ENCODE measurements at regions not wholly inside any gene's neighbourhood (a gene's known extent, or its start where the extent isn't known, plus 50 kb on each side); places are given as distances from the start of the nearest gene placed in this dataset.
"Not testable (repeated sequence)": the region's sequence is repeated elsewhere in the genome, so short reads cannot be mapped to it uniquely, and the experiment has no call there.

DNA sequence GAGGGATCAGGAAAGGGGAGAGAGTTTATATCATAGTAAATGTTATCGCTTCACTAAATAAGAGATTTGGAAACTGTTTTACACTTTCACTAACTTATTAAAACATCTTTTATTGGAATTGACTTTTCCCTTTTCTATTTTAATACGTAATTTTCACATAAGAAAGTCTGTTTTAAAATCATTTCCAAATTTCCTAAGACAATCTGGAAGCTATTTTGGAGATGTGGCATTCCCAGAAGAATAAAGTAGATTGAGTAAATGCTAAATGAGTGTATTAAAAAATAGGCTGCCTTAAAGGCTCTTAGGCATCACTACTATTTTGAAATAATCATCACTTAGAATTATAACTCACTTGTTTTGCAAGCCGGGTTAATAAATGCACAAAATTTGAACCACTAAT lies 763.5 kb downstream of the EDEM1 start:
- no peaks in the 10 kb centered on the region for H3K4me1 Mint-ChIP-seq

GRCh38 chr3:5972586-5972985 lies 785.1 kb downstream of the EDEM1 start:
- Mint-ChIP-seq H3K4me1 (no peaks in the 10 kb centered on the region), H3K27me3 (peaks cover 0 to 4% (median 0%) of the 10 kb centered on the region in 5 donors), H3K36me3 (no peaks in the 10 kb centered on the region), H3K4me3 (no peak overlapping the region), H3K9me3 (peaks cover 0 to 17% (median 4%) of the 10 kb centered on the region in 9 donors), H3K27ac (no peak overlapping the region)
- ATAC-seq (no peak), DNase-seq (no peak)
- POLR2A ChIA-PET, result no interaction called here

More for the DNA sequence above, 763.5 kb downstream of the EDEM1 start:
- H3K4me3 Mint-ChIP-seq, result no peak overlapping the region
- H3K9me3 Mint-ChIP-seq, result peaks cover 0 to 14% (median 3%) of the 10 kb centered on the region in 9 donors
- ATAC-seq (no peak), DNase-seq (no peak)
- H3K27me3 Mint-ChIP-seq, result no peaks in the 10 kb centered on the region
- POLR2A ChIA-PET, result no interaction called here
- no peaks in the 10 kb centered on the region for H3K36me3 Mint-ChIP-seq
- H3K27ac Mint-ChIP-seq, result no peak overlapping the region

DNA sequence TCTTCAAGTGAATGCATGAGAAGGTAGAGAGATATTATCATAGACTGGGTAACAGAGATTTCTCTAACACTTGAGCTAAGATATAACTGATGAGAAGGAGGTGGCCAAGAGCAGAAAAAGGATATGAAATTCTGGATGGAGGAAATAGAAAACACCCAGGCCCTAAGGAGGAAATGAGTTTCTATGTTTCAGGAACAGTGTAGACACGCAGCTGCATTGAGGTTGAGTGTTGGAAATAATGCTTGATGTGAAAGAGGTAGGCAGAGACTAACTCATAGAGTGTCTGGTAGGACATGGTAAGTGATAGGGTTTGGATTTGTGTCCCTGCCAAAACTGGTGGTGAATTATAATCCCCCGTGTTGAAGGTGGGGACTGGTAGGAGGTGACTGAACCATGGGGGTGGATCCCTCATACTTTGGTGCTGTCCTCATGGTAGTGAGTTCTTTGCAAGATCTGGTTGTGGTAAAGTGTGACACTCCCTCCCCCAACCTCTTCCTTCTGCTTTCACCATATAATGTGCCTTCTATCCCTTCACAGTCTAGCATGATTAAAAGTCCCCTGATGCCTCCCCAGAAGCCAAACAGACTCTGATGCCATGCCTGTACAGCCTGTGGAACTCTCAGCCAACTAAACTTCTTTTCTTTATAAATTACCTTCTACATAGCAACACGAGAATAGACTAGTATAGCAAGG lies 787.3 kb downstream of the EDEM1 start:
- no peak for ATAC-seq
- POLR2A ChIA-PET, result no interaction called here
- no peak overlapping the region for H3K4me3 Mint-ChIP-seq
- H3K27ac Mint-ChIP-seq, result no peak overlapping the region
- no peaks in the 10 kb centered on the region for H3K36me3 Mint-ChIP-seq
- H3K4me1 Mint-ChIP-seq, result no peaks in the 10 kb centered on the region
- H3K27me3 Mint-ChIP-seq, result peaks cover 0 to 4% (median 0%) of the 10 kb centered on the region in 5 donors
- no peak for DNase-seq
- peaks cover 0 to 7% (median 3%) of the 10 kb centered on the region in 9 donors for H3K9me3 Mint-ChIP-seq

GRCh38 chr3:5977331-5977730 lies 789.8 kb downstream of the EDEM1 start:
- H3K9me3 Mint-ChIP-seq, result peaks cover 5 to 23% (median 11%) of the 10 kb centered on the region in 9 donors
- no peak overlapping the region for H3K27ac Mint-ChIP-seq
- DNase-seq, result no peak
- POLR2A ChIA-PET, result no interaction called here
- no peak overlapping the region for H3K4me3 Mint-ChIP-seq
- H3K27me3 Mint-ChIP-seq, result peaks cover 0 to 8% (median 0%) of the 10 kb centered on the region in 5 donors
- no peak for ATAC-seq
- no peaks in the 10 kb centered on the region for H3K4me1 Mint-ChIP-seq
- no peaks in the 10 kb centered on the region for H3K36me3 Mint-ChIP-seq

DNA sequence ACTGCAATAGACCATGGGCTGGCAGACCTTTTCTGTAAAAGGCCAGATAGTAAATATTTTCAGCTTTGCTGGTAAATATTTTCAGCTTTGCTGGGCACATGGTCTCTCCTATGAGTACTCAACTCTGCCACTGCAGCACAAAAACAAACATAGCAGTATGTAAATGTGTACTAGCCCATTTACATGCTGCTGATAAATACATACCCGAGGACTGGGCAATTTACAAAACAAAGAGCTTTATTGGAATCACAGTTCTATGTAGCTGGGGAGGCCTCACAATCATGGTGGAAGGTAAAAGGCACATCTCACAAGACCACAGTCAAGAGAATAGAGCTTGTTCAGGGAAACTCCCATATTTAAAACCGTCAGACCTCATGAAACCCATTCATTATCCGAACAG lies 793.0 kb downstream of the EDEM1 start:
- Mint-ChIP-seq H3K4me3 (no peak overlapping the region), H3K36me3 (no peaks in the 10 kb centered on the region), H3K4me1 (no peaks in the 10 kb centered on the region), H3K27ac (no peak overlapping the region), H3K27me3 (peaks cover 0 to 4% (median 0%) of the 10 kb centered on the region in 5 donors), H3K9me3 (peaks cover 7 to 26% (median 13%) of the 10 kb centered on the region in 9 donors)
- ATAC-seq (no peak), DNase-seq (no peak)
- POLR2A ChIA-PET, result no interaction called here

DNA sequence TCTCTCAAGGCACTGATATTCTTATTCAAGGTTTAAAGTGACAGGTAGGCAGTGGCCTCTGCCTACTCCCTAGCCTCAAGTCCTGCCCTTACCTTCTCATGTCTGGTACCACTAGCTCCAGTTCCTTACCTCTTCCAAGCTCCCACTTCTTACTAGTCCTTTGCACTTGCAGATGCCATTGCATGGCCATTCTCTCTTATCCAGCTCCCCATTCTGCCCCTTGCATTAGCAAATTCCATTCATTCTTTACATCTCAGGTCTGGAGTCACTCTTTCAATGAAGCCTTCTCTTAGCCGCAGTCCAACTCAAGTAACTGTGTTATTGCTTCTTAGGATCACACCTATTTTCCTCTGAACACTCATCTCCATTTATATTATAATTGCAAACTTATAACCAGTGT lies 807.1 kb downstream of the EDEM1 start:
- POLR2A ChIA-PET, result no interaction called here
- peaks cover 0 to 1% (median 0%) of the 10 kb centered on the region in 5 donors for H3K27me3 Mint-ChIP-seq
- no peak for ATAC-seq
- no peak overlapping the region for H3K27ac Mint-ChIP-seq
- DNase-seq, result no peak
- H3K36me3 Mint-ChIP-seq, result no peaks in the 10 kb centered on the region
- peaks cover 3 to 17% (median 7%) of the 10 kb centered on the region in 9 donors for H3K9me3 Mint-ChIP-seq
- no peaks in the 10 kb centered on the region for H3K4me1 Mint-ChIP-seq
- no peak overlapping the region for H3K4me3 Mint-ChIP-seq

GRCh38 chr3:6018456-6018855 lies 830.9 kb downstream of the EDEM1 start:
- H3K36me3 Mint-ChIP-seq, result peaks cover 0 to 6% (median 0%) of the 10 kb centered on the region in 3 donors

GRCh38 chr3:6022621-6023020 lies 835.1 kb downstream of the EDEM1 start:
- no peaks in the 10 kb centered on the region for H3K4me1 Mint-ChIP-seq
- no peak for ATAC-seq
- H3K9me3 Mint-ChIP-seq, result peaks cover 0 to 44% (median 10%) of the 10 kb centered on the region in 9 donors
- no peak overlapping the region for H3K27ac Mint-ChIP-seq
- POLR2A ChIA-PET, result no interaction called here
- no peak for DNase-seq
- H3K27me3 Mint-ChIP-seq, result no peaks in the 10 kb centered on the region
- no peaks in the 10 kb centered on the region for H3K36me3 Mint-ChIP-seq
- H3K4me3 Mint-ChIP-seq, result no peak overlapping the region

More at GRCh38 chr3:6018456-6018855, 830.9 kb downstream of the EDEM1 start:
- Mint-ChIP-seq H3K4me3 (no peak overlapping the region), H3K27me3 (no peaks in the 10 kb centered on the region), H3K9me3 (peaks cover 3 to 31% (median 17%) of the 10 kb centered on the region in 9 donors), H3K27ac (no peak overlapping the region), H3K4me1 (no peaks in the 10 kb centered on the region)
- DNase-seq, result no peak
- POLR2A ChIA-PET, result no interaction called here
- no peak for ATAC-seq

GRCh38 chr3:6025032-6025431 lies 835.9 kb upstream of the GRM7 start:
- H3K27me3 Mint-ChIP-seq, result no peaks in the 10 kb centered on the region
- H3K9me3 Mint-ChIP-seq, result peaks cover 0 to 44% (median 10%) of the 10 kb centered on the region in 9 donors
- H3K27ac Mint-ChIP-seq, result no peak overlapping the region
- ATAC-seq, result no peak
- no peaks in the 10 kb centered on the region for H3K36me3 Mint-ChIP-seq
- DNase-seq, result no peak
- POLR2A ChIA-PET, result no interaction called here
- H3K4me3 Mint-ChIP-seq, result no peak overlapping the region
- no peaks in the 10 kb centered on the region for H3K4me1 Mint-ChIP-seq

DNA sequence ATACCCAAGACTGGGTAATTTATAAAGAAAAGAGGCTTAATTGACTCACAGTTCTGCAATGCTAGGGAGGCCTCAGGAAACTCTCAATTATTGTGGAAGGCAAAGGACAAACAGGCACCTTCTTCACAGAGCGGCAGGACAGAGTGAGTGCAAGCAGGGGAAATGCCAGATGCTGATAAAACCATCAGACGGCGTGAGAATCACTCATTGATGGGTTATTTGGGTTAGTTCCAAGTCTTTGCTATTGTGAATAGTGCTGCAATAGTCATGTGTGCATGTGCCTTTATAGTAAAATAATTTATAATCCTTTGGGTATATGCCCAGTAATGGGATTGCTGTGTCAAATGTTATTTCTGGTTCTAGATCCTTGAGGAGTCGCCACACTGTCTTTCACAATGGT lies 830.3 kb upstream of the GRM7 start:
- H3K4me1 Mint-ChIP-seq, H3K27ac Mint-ChIP-seq, POLR2A ChIA-PET, ATAC-seq, H3K4me3 Mint-ChIP-seq, DNase-seq, H3K36me3 Mint-ChIP-seq, H3K27me3 Mint-ChIP-seq: not testable (repeated sequence)
- H3K9me3 Mint-ChIP-seq, result peaks cover 6 to 70% (median 17%) of the 10 kb centered on the region in 9 donors

GRCh38 chr3:6035626-6036025 lies 825.3 kb upstream of the GRM7 start:
- H3K27me3 Mint-ChIP-seq, result no peaks in the 10 kb centered on the region
- no peaks in the 10 kb centered on the region for H3K36me3 Mint-ChIP-seq
- ATAC-seq, result no peak
- H3K4me3 Mint-ChIP-seq, result no peak overlapping the region
- POLR2A ChIA-PET, result no interaction called here
- no peak for DNase-seq
- H3K9me3 Mint-ChIP-seq, result peaks cover 7 to 50% (median 19%) of the 10 kb centered on the region in 9 donors
- no peaks in the 10 kb centered on the region for H3K4me1 Mint-ChIP-seq
- H3K27ac Mint-ChIP-seq, result no peak overlapping the region

DNA sequence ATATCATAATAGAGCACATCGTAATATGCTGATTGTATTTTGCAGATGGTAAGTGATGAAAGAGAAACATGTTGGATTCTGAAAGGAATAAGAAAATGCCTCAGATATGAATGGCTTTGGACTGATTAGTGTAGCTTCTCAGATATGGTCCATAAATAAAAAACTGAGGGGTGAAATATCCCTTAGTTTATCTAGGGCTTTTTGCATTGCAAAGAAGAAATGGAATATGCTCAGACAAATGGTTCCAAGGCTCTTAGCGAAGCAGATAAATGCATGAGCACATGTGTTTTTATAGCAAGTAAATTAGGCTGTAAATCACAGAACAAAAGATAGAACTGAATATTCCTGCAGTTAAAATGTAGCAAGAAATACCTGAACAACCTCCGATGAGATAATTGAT lies 820.9 kb upstream of the GRM7 start:
- Mint-ChIP-seq H3K9me3 (peaks cover 0 to 21% (median 12%) of the 10 kb centered on the region in 9 donors), H3K36me3 (no peaks in the 10 kb centered on the region), H3K4me1 (no peaks in the 10 kb centered on the region), H3K4me3 (no peak overlapping the region), H3K27ac (no peak overlapping the region), H3K27me3 (no peaks in the 10 kb centered on the region)
- POLR2A ChIA-PET, result no interaction called here
- DNase-seq (no peak), ATAC-seq (no peak)

GRCh38 chr3:6041894-6042293 lies 819.0 kb upstream of the GRM7 start:
- no peaks in the 10 kb centered on the region for H3K4me1 Mint-ChIP-seq
- H3K27ac Mint-ChIP-seq, result no peak overlapping the region
- no peak for DNase-seq
- no peak overlapping the region for H3K4me3 Mint-ChIP-seq
- no peaks in the 10 kb centered on the region for H3K27me3 Mint-ChIP-seq
- ATAC-seq, result no peak
- H3K36me3 Mint-ChIP-seq, result peaks cover 0 to 3% (median 0%) of the 10 kb centered on the region in 3 donors
- POLR2A ChIA-PET, result no interaction called here
- peaks cover 4 to 22% (median 13%) of the 10 kb centered on the region in 9 donors for H3K9me3 Mint-ChIP-seq

DNA sequence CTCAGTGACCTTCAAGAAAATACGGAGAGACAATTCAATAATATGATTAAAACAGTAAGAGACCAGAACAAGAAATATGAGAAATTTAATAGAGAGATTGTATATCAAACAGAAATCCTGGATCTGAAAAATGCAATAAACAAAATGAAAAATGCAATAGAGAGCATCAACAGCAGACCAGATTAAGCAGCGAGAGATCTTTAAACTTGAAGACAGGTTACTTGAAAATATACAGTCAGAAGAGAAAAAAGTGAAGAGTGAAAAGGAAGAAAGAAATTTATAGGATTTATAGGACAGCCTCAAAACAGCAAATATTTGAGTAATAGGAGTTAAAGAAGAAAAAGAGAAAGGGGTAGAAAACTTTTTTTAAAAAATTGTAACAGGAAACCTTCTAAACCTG lies 813.9 kb upstream of the GRM7 start:
- Mint-ChIP-seq H3K9me3 (peaks cover 10 to 38% (median 20%) of the 10 kb centered on the region in 9 donors), H3K4me3 (no peak overlapping the region), H3K4me1 (peaks cover 0 to 1% (median 0%) of the 10 kb centered on the region in 4 donors), H3K27ac (no peak overlapping the region), H3K27me3 (no peaks in the 10 kb centered on the region), H3K36me3 (peaks cover 0 to 9% (median 0%) of the 10 kb centered on the region in 3 donors)
- POLR2A ChIA-PET, result no interaction called here
- ATAC-seq, result no peak
- no peak for DNase-seq

Measured in naive thymus-derived CD8-positive, alpha-beta T cell (primary cell).